ENCODE measurements at regions not wholly inside any gene's neighbourhood (a gene's known extent, or its start where the extent isn't known, plus 50 kb on each side); places are given as distances from the start of the nearest gene placed in this dataset.

DNA sequence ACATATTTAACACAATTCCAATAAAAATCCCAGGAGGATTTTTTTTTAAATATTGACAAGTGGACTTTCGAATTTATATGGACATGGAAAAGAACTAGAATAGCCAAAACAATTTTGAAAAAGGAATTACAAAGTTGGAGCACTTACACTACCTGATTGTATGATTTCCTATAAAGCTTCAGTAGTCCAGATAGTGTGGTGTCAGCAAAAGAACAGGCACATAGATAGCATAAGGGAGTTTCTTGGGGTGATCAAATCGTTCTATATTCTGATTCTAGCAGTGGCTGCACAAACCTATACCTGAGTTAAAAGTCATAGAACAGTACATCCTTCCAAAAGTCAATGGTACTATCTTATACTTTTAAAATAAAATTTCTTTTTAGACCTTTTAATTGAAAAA is 66.4 kb upstream of the CES5A start:
- TF ChIP-seq CTCF (IDR thresholded peaks at IDR 0.05 in 8 of 11, conservative IDR thresholded peaks at IDR 0.05 in 3 of 11) (no peak), POLR2A (IDR thresholded peaks at IDR 0.05) (no peak)

All from spleen (tissue), 7 donors.